Gastroesophageal sphincter (tissue), 3 donors: ENCODE measurements at regions not wholly inside any gene's neighbourhood (a gene's known extent, or its start where the extent isn't known, plus 50 kb on each side); places are given as distances from the start of the nearest gene placed in this dataset.

Source experiments
- POLR2A ChIP-seq, 2 donors: fragments of 450-650 bp; IDR thresholded peaks; one replicate each; pipeline ENCODE4 v1.6.1; 2017; ENCODE audit warnings: antibody characterized with exemption in 2 of 2, mild to moderate bottlenecking in 2 of 2, moderate library complexity in 1 of 2
- TF ChIP-seq, protein P1 (sequence below), 4 experiments: fragments of 200-600 bp in 2 of 4; fragments of 450-650 bp in 2 of 4; sonication (generic) in 1 of 4; IDR thresholded peaks; one replicate each; pipeline ENCODE4 v1.5.1; 2017 to 2019; ENCODE audit warnings: antibody characterized with exemption in 4 of 4, mild to moderate bottlenecking in 2 of 4, moderate library complexity in 2 of 4

DNA sequence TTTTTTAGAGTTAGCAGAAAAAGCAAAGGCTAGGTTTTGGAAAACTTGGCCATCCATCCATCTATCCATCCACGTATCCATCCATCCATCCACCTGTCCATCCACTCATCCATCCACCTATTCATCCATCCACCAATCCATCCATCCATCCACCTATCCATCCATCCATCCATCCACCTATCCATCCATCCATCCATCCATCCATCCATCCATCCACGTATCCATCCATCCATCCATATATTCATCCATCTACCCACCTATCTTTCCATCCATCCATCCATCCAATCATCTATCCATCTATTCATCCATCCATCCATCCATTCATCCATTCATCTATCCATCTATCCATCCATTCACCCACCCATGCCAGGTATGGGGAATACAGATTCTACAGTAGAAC, 81.7 kb upstream of the MPP7 start:
- TF ChIP-seq, protein P1, sequence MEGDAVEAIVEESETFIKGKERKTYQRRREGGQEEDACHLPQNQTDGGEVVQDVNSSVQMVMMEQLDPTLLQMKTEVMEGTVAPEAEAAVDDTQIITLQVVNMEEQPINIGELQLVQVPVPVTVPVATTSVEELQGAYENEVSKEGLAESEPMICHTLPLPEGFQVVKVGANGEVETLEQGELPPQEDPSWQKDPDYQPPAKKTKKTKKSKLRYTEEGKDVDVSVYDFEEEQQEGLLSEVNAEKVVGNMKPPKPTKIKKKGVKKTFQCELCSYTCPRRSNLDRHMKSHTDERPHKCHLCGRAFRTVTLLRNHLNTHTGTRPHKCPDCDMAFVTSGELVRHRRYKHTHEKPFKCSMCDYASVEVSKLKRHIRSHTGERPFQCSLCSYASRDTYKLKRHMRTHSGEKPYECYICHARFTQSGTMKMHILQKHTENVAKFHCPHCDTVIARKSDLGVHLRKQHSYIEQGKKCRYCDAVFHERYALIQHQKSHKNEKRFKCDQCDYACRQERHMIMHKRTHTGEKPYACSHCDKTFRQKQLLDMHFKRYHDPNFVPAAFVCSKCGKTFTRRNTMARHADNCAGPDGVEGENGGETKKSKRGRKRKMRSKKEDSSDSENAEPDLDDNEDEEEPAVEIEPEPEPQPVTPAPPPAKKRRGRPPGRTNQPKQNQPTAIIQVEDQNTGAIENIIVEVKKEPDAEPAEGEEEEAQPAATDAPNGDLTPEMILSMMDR (IDR thresholded peaks at IDR 0.05), result no peak
- TF ChIP-seq POLR2A (IDR thresholded peaks at IDR 0.05), result no peak
